SH-SY5Y (cell line): ENCODE measurements at regions not wholly inside any gene's neighbourhood (a gene's known extent, or its start where the extent isn't known, plus 50 kb on each side); places are given as distances from the start of the nearest gene placed in this dataset.

Experiments used
- GATA2 ChIP-seq: IDR thresholded peaks from 2 replicates; pipeline ENCODE4 v1.6.1; 2011; ENCODE audit warnings: mild to moderate bottlenecking, low read depth, low read length
- GATA3 ChIP-seq: IDR thresholded peaks from 2 replicates; pipeline ENCODE4 v1.6.1; 2011; ENCODE audit warnings: low read depth, mild to moderate bottlenecking, low read length, moderate library complexity

GRCh38 chr1:173360487-173361063 lies 116.6 kb upstream of the PRDX6 start:
- no peak for TF ChIP-seq GATA3
- no peak for TF ChIP-seq GATA2
